SJSA1 (cell line): ENCODE measurements at regions not wholly inside any gene's neighbourhood (a gene's known extent, or its start where the extent isn't known, plus 50 kb on each side); places are given as distances from the start of the nearest gene placed in this dataset.
A peak's percentile ranks its signal among the peaks of the same experiment; 100 is the strongest.
"Not testable (repeated sequence)": the region's sequence is repeated elsewhere in the genome, so short reads cannot be mapped to it uniquely, and the experiment has no call there.

Experiments
- DNase-seq, 2 experiments: peaks; one replicate each; pipeline ENCODE4 v3.0.0-alpha.2; 2015 to 2020; ENCODE audit warnings: low spot score in 2 of 2, low read depth in 1 of 2
- H3K27ac ChIP-seq: fragments of 250-450 bp; sonication (Bioruptor Pico); 2 replicates; pipeline ENCODE4 v1.5.1; 2020; ENCODE audit warnings: mild to moderate bottlenecking, moderate library complexity
- H3K27me3 ChIP-seq: fragments of 250-450 bp; sonication (Bioruptor Pico); replicated peaks from 2 replicates; pipeline ENCODE4 v1.5.1; 2020; ENCODE audit warnings: mild to moderate bottlenecking, moderate library complexity
- H3K36me3 ChIP-seq: fragments of 250-450 bp; sonication (Bioruptor Pico); 2 replicates; pipeline ENCODE4 v1.5.1; 2020; ENCODE audit warnings: mild to moderate bottlenecking
- H3K4me1 ChIP-seq: fragments of 250-450 bp; sonication (Bioruptor Pico); replicated peaks from 2 replicates; pipeline ENCODE4 v1.6.1; 2021; ENCODE audit warnings: mild to moderate bottlenecking
- H3K4me3 ChIP-seq: fragments of 250-450 bp; sonication (Bioruptor Pico); 2 replicates; pipeline ENCODE4 v1.5.1; 2020; ENCODE audit warnings: mild to moderate bottlenecking
- H3K9me3 ChIP-seq: fragments of 250-450 bp; sonication (Bioruptor Pico); replicated peaks from 2 replicates; pipeline ENCODE4 v1.5.1; 2020; ENCODE audit warnings: mild to moderate bottlenecking

GRCh38 chr12:114164351-114164750 is 198.2 kb upstream of the RBM19 start:
- DNase-seq = no peak
- H3K9me3 ChIP-seq = no peaks in the 10 kb centered on the region
- no peaks in the 10 kb centered on the region for H3K36me3 ChIP-seq
- peaks cover 4% of the 10 kb centered on the region for H3K4me1 ChIP-seq
- H3K27ac ChIP-seq = no peak overlapping the region
- no peak overlapping the region for H3K4me3 ChIP-seq
- peaks cover 3% of the 10 kb centered on the region; the same call in 1 of the 2 replicates for H3K27me3 ChIP-seq

- H3K9me3 ChIP-seq = no peaks in the 10 kb centered on the region
- peak; percentile 15 to 47 for DNase-seq
- no peak overlapping the region for H3K27ac ChIP-seq
- H3K27me3 ChIP-seq = peaks cover 3% of the 10 kb centered on the region; the same call in 1 of the 2 replicates
- H3K36me3 ChIP-seq = no peaks in the 10 kb centered on the region
- peaks cover 4% of the 10 kb centered on the region for H3K4me1 ChIP-seq
- H3K4me3 ChIP-seq = no peak overlapping the region
Observed at GRCh38 chr12:114163771-114164170, 197.6 kb upstream of the RBM19 start.

GRCh38 chr12:114160445-114160844 is 194.3 kb upstream of the RBM19 start:
- no peaks in the 10 kb centered on the region for H3K36me3 ChIP-seq
- DNase-seq = no peak

GRCh38 chr12:114152890-114153289 is 186.8 kb upstream of the RBM19 start:
- DNase-seq = no peak
- no peaks in the 10 kb centered on the region for H3K4me1 ChIP-seq
- no peak overlapping the region for H3K4me3 ChIP-seq
- H3K27me3 ChIP-seq = no peaks in the 10 kb centered on the region
- no peaks in the 10 kb centered on the region for H3K9me3 ChIP-seq
- no peak overlapping the region for H3K27ac ChIP-seq
- no peaks in the 10 kb centered on the region for H3K36me3 ChIP-seq

More at GRCh38 chr12:114160445-114160844, 194.3 kb upstream of the RBM19 start:
- Histone ChIP-seq H3K9me3 (no peaks in the 10 kb centered on the region), H3K4me1 (peaks cover 4% of the 10 kb centered on the region), H3K27me3 (no peaks in the 10 kb centered on the region), H3K4me3 (no peak overlapping the region), H3K27ac (no peak overlapping the region)

- H3K27ac ChIP-seq = no peak overlapping the region
- no peaks in the 10 kb centered on the region for H3K4me1 ChIP-seq
- no peaks in the 10 kb centered on the region for H3K9me3 ChIP-seq
- DNase-seq = no peak
- no peaks in the 10 kb centered on the region for H3K27me3 ChIP-seq
- no peaks in the 10 kb centered on the region for H3K36me3 ChIP-seq
- H3K4me3 ChIP-seq = no peak overlapping the region
Observed at GRCh38 chr12:114152066-114152465, 185.9 kb upstream of the RBM19 start.

- not testable (repeated sequence) for H3K9me3 ChIP-seq, H3K27ac ChIP-seq, DNase-seq, H3K36me3 ChIP-seq, H3K4me1 ChIP-seq, H3K27me3 ChIP-seq, H3K4me3 ChIP-seq
Observed at GRCh38 chr12:114150584-114150983, 184.5 kb upstream of the RBM19 start.

- no peaks in the 10 kb centered on the region; the same call in 1 of the 2 replicates for H3K27me3 ChIP-seq
- no peak for DNase-seq
- H3K27ac ChIP-seq = no peak overlapping the region
- no peaks in the 10 kb centered on the region for H3K36me3 ChIP-seq
- no peak overlapping the region for H3K4me3 ChIP-seq
- H3K9me3 ChIP-seq = no peaks in the 10 kb centered on the region
- no peaks in the 10 kb centered on the region for H3K4me1 ChIP-seq
Observed at GRCh38 chr12:114141921-114142564, 175.9 kb upstream of the RBM19 start.

GRCh38 chr12:114140576-114140975 is 174.5 kb upstream of the RBM19 start:
- Histone ChIP-seq H3K27me3 (peaks cover 8% of the 10 kb centered on the region), H3K36me3 (no peaks in the 10 kb centered on the region), H3K9me3 (no peaks in the 10 kb centered on the region), H3K4me3 (no peak overlapping the region), H3K4me1 (no peaks in the 10 kb centered on the region), H3K27ac (no peak overlapping the region)
- no peak for DNase-seq

- Histone ChIP-seq H3K4me3 (no peak overlapping the region), H3K4me1 (no peaks in the 10 kb centered on the region), H3K27me3 (peaks cover 8% of the 10 kb centered on the region), H3K36me3 (no peaks in the 10 kb centered on the region), H3K27ac (no peak overlapping the region), H3K9me3 (no peaks in the 10 kb centered on the region)
- DNase-seq = no peak
Observed at GRCh38 chr12:114136631-114137030, 170.5 kb upstream of the RBM19 start.

- Histone ChIP-seq H3K9me3 (no peaks in the 10 kb centered on the region), H3K4me1 (no peaks in the 10 kb centered on the region), H3K4me3 (no peak overlapping the region), H3K27ac (no peak overlapping the region), H3K36me3 (no peaks in the 10 kb centered on the region), H3K27me3 (peaks cover 8% of the 10 kb centered on the region)
- no peak for DNase-seq
Observed at GRCh38 chr12:114134922-114135321, 168.8 kb upstream of the RBM19 start.

GRCh38 chr12:114131824-114132223 is 165.7 kb upstream of the RBM19 start:
- Histone ChIP-seq H3K27ac (no peak overlapping the region), H3K4me1 (no peaks in the 10 kb centered on the region), H3K9me3 (no peaks in the 10 kb centered on the region), H3K36me3 (no peaks in the 10 kb centered on the region), H3K27me3 (peaks cover 6% of the 10 kb centered on the region), H3K4me3 (no peak overlapping the region)
- no peak for DNase-seq

- no peaks in the 10 kb centered on the region for H3K9me3 ChIP-seq
- no peaks in the 10 kb centered on the region for H3K4me1 ChIP-seq
- H3K36me3 ChIP-seq = no peaks in the 10 kb centered on the region
- H3K27me3 ChIP-seq = peaks cover 4% of the 10 kb centered on the region; the same call in 1 of the 2 replicates
- no peak overlapping the region for H3K27ac ChIP-seq
- no peak overlapping the region for H3K4me3 ChIP-seq
- no peak for DNase-seq
Observed at GRCh38 chr12:114123108-114123507, 157.0 kb upstream of the RBM19 start.

- Histone ChIP-seq H3K4me3 (no peak overlapping the region), H3K27me3 (peaks cover 4% of the 10 kb centered on the region; the same call in 1 of the 2 replicates), H3K36me3 (no peaks in the 10 kb centered on the region), H3K9me3 (no peaks in the 10 kb centered on the region), H3K27ac (no peak overlapping the region), H3K4me1 (no peaks in the 10 kb centered on the region)
- DNase-seq = no peak
Observed at GRCh38 chr12:114122016-114122415, 155.9 kb upstream of the RBM19 start.

GRCh38 chr12:114119316-114119715 is 153.2 kb upstream of the RBM19 start:
- no peak overlapping the region for H3K27ac ChIP-seq
- H3K36me3 ChIP-seq = no peaks in the 10 kb centered on the region
- no peaks in the 10 kb centered on the region for H3K4me1 ChIP-seq
- no peak overlapping the region for H3K4me3 ChIP-seq
- peaks cover 4% of the 10 kb centered on the region; the same call in 1 of the 2 replicates for H3K27me3 ChIP-seq
- H3K9me3 ChIP-seq = no peaks in the 10 kb centered on the region
- DNase-seq = no peak

- Histone ChIP-seq H3K4me1 (no peaks in the 10 kb centered on the region), H3K4me3 (no peak overlapping the region), H3K9me3 (no peaks in the 10 kb centered on the region), H3K27me3 (peaks cover 3% of the 10 kb centered on the region; the same call in 1 of the 2 replicates), H3K36me3 (no peaks in the 10 kb centered on the region), H3K27ac (no peak overlapping the region)
- no peak for DNase-seq
Observed at GRCh38 chr12:114096461-114096860, 130.3 kb upstream of the RBM19 start.
